ENCODE measurements at regions not wholly inside any gene's neighbourhood (a gene's known extent, or its start where the extent isn't known, plus 50 kb on each side); places are given as distances from the start of the nearest gene placed in this dataset.
A peak's percentile ranks its signal among the peaks of the same experiment; 100 is the strongest.

DNA sequence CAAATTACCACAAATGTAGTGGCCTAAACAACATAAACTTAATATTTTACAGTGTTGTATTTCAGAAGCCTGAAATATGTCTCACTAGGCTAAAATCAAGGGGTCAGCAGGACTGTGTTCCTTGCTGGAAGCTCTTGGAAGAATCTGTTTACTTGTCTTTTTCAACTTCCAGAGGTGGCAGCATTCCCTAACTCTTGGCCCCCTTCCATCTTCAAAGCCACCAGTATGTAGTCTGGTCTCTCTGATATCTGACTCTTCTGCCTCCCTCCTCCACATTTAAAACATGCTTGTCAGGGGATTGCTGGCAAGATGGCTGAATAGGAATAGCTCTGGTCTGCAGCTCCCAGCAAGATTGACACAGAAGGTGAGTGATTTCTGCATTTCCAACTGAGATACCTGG lies 567.5 kb downstream of the PLA2G4A start:
- peaks cover 17% of the 10 kb centered on the region for H3K36me3 Mint-ChIP-seq (ENCODE audit: low read depth)
- no peak for DNase-seq
- H3K27me3 Mint-ChIP-seq (ENCODE audit: low read depth, poor library complexity) = no peaks in the 10 kb centered on the region
- TF ChIP-seq, protein P1, sequence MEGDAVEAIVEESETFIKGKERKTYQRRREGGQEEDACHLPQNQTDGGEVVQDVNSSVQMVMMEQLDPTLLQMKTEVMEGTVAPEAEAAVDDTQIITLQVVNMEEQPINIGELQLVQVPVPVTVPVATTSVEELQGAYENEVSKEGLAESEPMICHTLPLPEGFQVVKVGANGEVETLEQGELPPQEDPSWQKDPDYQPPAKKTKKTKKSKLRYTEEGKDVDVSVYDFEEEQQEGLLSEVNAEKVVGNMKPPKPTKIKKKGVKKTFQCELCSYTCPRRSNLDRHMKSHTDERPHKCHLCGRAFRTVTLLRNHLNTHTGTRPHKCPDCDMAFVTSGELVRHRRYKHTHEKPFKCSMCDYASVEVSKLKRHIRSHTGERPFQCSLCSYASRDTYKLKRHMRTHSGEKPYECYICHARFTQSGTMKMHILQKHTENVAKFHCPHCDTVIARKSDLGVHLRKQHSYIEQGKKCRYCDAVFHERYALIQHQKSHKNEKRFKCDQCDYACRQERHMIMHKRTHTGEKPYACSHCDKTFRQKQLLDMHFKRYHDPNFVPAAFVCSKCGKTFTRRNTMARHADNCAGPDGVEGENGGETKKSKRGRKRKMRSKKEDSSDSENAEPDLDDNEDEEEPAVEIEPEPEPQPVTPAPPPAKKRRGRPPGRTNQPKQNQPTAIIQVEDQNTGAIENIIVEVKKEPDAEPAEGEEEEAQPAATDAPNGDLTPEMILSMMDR (IDR thresholded peaks at IDR 0.05) = no peak
- H3K4me1 Mint-ChIP-seq = peaks cover 26% of the 10 kb centered on the region
- no peak overlapping the region for H3K4me3 Mint-ChIP-seq
- H3K9me3 Mint-ChIP-seq = peaks cover 33% of the 10 kb centered on the region
- H3K27ac Mint-ChIP-seq = peak overlapping the region; percentile 94

DNA sequence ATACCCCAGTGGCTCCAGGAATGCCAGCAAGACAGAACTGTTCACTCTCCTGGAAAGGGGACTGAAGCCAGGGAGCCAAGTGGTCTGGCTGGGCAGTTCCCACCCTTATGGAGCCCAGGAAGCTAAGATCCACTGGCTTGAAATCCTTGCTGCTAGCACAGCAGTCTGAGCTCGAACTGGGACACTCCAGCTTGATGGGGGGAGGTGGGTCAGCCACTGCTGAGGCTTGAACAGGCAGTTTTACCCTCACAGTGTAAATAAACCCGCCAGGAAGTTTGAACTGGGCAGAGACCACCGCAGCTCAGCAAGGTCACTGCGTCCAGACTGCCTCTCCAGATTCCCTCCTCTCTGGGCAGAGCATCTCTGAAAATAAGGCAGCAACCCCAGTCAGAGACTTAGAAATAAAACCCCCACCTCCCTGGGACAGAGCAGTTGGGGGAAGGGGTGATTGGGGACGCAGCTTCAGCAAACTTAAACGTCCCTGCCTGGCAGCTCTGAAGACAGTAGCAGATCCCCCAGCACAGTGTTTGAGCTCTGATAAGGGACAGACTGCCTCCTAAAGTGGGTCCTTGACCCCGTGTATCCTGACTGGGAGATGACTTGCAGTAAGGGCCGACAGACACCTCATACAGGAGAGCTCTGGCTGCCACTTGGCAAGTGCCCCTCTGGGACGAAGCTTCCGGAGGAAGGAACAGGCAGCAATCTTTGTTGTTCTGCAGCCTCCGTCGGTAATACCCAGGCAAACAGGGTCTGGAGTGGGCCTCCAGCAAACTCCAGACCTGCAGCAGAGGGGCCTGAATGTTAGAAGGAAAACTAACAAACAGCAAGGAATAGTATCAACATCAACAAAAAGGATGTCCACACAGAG lies 568.4 kb downstream of the PLA2G4A start:
- H3K36me3 Mint-ChIP-seq (ENCODE audit: low read depth) = peaks cover 17% of the 10 kb centered on the region
- peak; percentile 22 for DNase-seq
- H3K4me3 Mint-ChIP-seq = no peak overlapping the region
- TF ChIP-seq, protein P1 (IDR thresholded peaks at IDR 0.05) = no peak
- H3K27me3 Mint-ChIP-seq (ENCODE audit: low read depth, poor library complexity) = no peaks in the 10 kb centered on the region
- H3K9me3 Mint-ChIP-seq = peaks cover 33% of the 10 kb centered on the region
- H3K27ac Mint-ChIP-seq = peak overlapping the region; percentile 94
- H3K4me1 Mint-ChIP-seq = peaks cover 26% of the 10 kb centered on the region

- H3K4me1 Mint-ChIP-seq = peaks cover 18% of the 10 kb centered on the region
- H3K27ac Mint-ChIP-seq = peak overlapping the region; percentile 78
- peaks cover 7% of the 10 kb centered on the region for H3K36me3 Mint-ChIP-seq (ENCODE audit: low read depth)
- TF ChIP-seq, protein P1 (IDR thresholded peaks at IDR 0.05) = no peak
- H3K9me3 Mint-ChIP-seq = peaks cover 5% of the 10 kb centered on the region
- no peak for DNase-seq
- no peak overlapping the region for H3K4me3 Mint-ChIP-seq
- H3K27me3 Mint-ChIP-seq (ENCODE audit: low read depth, poor library complexity) = no peaks in the 10 kb centered on the region
Measured at GRCh38 chr1:187408212-187409004, 579.7 kb downstream of the PLA2G4A start.

GRCh38 chr1:187409341-187409740 lies 580.6 kb downstream of the PLA2G4A start:
- no peaks in the 10 kb centered on the region for H3K27me3 Mint-ChIP-seq (ENCODE audit: low read depth, poor library complexity)
- no peak for DNase-seq
- H3K27ac Mint-ChIP-seq = peak overlapping the region; percentile 78

GRCh38 chr1:187411118-187411517 lies 582.4 kb downstream of the PLA2G4A start:
- H3K9me3 Mint-ChIP-seq = peaks cover 5% of the 10 kb centered on the region
- TF ChIP-seq, protein P1 (IDR thresholded peaks at IDR 0.05) = no peak
- peak overlapping the region; percentile 5 for H3K27ac Mint-ChIP-seq
- no peaks in the 10 kb centered on the region for H3K27me3 Mint-ChIP-seq (ENCODE audit: low read depth, poor library complexity)
- H3K4me3 Mint-ChIP-seq = no peak overlapping the region
- peaks cover 7% of the 10 kb centered on the region for H3K36me3 Mint-ChIP-seq (ENCODE audit: low read depth)
- DNase-seq = no peak
- peaks cover 18% of the 10 kb centered on the region for H3K4me1 Mint-ChIP-seq

More at GRCh38 chr1:187409341-187409740, 580.6 kb downstream of the PLA2G4A start:
- TF ChIP-seq, protein P1 (IDR thresholded peaks at IDR 0.05) = no peak
- H3K4me1 Mint-ChIP-seq = peaks cover 18% of the 10 kb centered on the region
- H3K9me3 Mint-ChIP-seq = peaks cover 5% of the 10 kb centered on the region
- no peak overlapping the region for H3K4me3 Mint-ChIP-seq
- H3K36me3 Mint-ChIP-seq (ENCODE audit: low read depth) = peaks cover 7% of the 10 kb centered on the region

Data from nephron progenitor cell (in vitro differentiated cells).